GM23338 (cell line): ENCODE measurements at regions not wholly inside any gene's neighbourhood (a gene's known extent, or its start where the extent isn't known, plus 50 kb on each side); places are given as distances from the start of the nearest gene placed in this dataset.

ENCODE experiments used
- ATAC-seq: fragments of 200-7000 bp; cut with Tn5 transposase; 3 replicates; pipeline ENCODE4 v1.9.1; 2020
- DNase-seq: peaks from one replicate; pipeline ENCODE4 v3.0.0-alpha.2; 2015; ENCODE audit warnings: low spot score
- H2AFZ ChIP-seq: fragments of 200-600 bp; sonication (generic); 2 replicates; pipeline ENCODE4 v1.8.0; 2016; ENCODE audit warnings: antibody characterized with exemption, mild to moderate bottlenecking, moderate library complexity
- H3F3A ChIP-seq: fragments of 200-600 bp; sonication (generic); replicated peaks from 2 replicates; pipeline ENCODE4 v1.8.0; 2017; ENCODE audit warnings: antibody characterized with exemption, mixed run types, low read depth
- H3K27ac ChIP-seq: fragments of 200-600 bp; sonication (generic); 2 replicates; pipeline ENCODE4 v1.6.1; 2016; ENCODE audit warnings: low read depth
- H3K27me3 ChIP-seq: fragments of 200-600 bp; sonication (generic); 2 replicates; pipeline ENCODE4 v1.8.0; 2016; ENCODE audit warnings: mild to moderate bottlenecking, mixed run types, moderate library complexity; ENCODE audit not compliant: insufficient read depth
- H3K36me3 ChIP-seq: fragments of 200-600 bp; sonication (generic); 2 replicates; pipeline ENCODE4 v1.8.0; 2016; ENCODE audit warnings: mild to moderate bottlenecking; ENCODE audit not compliant: insufficient read depth
- H3K4me1 ChIP-seq: fragments of 200-600 bp; sonication (generic); 2 replicates; pipeline ENCODE4 v1.8.0; 2016; ENCODE audit warnings: mild to moderate bottlenecking, moderate library complexity; ENCODE audit not compliant: insufficient read depth
- H3K4me2 ChIP-seq: fragments of 200-600 bp; sonication (generic); 2 replicates; pipeline ENCODE4 v1.7.1; 2017; ENCODE audit warnings: mixed run types
- H3K4me3 ChIP-seq: fragments of 200-600 bp; sonication (generic); 2 replicates; pipeline ENCODE4 v1.6.1; 2016; ENCODE audit warnings: mixed run types
- H3K79me2 ChIP-seq: fragments of 200-600 bp; sonication (generic); replicated peaks from 2 replicates; pipeline ENCODE4 v1.8.0; 2017; ENCODE audit warnings: mild to moderate bottlenecking; ENCODE audit not compliant: insufficient read depth
- H3K9me2 ChIP-seq: fragments of 200-600 bp; sonication (generic); 2 replicates; pipeline ENCODE4 v1.8.0; 2017; ENCODE audit not compliant: insufficient read depth
- H4K20me1 ChIP-seq: fragments of 200-600 bp; sonication (generic); replicated peaks from 2 replicates; pipeline ENCODE4 v1.8.0; 2017; ENCODE audit warnings: mild to moderate bottlenecking; ENCODE audit not compliant: insufficient read depth
- H3K27ac Mint-ChIP-seq: 2 replicates; pipeline ENCODE4 v1.8.0; 2020; ENCODE audit warnings: inconsistent platforms, mild to moderate bottlenecking, moderate library complexity, mixed read lengths
- H3K27me3 Mint-ChIP-seq: 3 replicates; pipeline ENCODE4 v1.8.0; 2022; ENCODE audit warnings: low read depth, mild to moderate bottlenecking, moderate library complexity, mixed read lengths, inconsistent platforms; ENCODE audit not compliant: insufficient read depth, poor library complexity
- H3K36me3 Mint-ChIP-seq: 3 replicates; pipeline ENCODE4 v1.8.0; 2021; ENCODE audit warnings: low read depth, mild to moderate bottlenecking, inconsistent platforms, moderate library complexity, mixed read lengths
- H3K4me1 Mint-ChIP-seq: 3 replicates; pipeline ENCODE4 v1.8.0; 2020; ENCODE audit warnings: mild to moderate bottlenecking, inconsistent platforms, mixed read lengths
- H3K4me3 Mint-ChIP-seq: 3 replicates; pipeline ENCODE4 v1.8.0; 2021; ENCODE audit warnings: moderate library complexity, mild to moderate bottlenecking, inconsistent platforms, mixed read lengths
- H3K9me3 Mint-ChIP-seq: 3 replicates; pipeline ENCODE4 v1.8.0; 2020; ENCODE audit warnings: moderate library complexity, mild to moderate bottlenecking, inconsistent platforms, mixed read lengths
- CREB1 ChIP-seq: fragments of 250-450 bp; sonication (Bioruptor Pico); IDR thresholded peaks from 2 replicates; pipeline ENCODE4 v1.5.0; 2020; ENCODE audit warnings: low read depth, mild to moderate bottlenecking, moderate library complexity
- JUNB ChIP-seq: IDR thresholded peaks from one replicate; pipeline ENCODE4 v1.6.1; 2016; ENCODE audit warnings: antibody characterized with exemption; ENCODE audit not compliant: unreplicated experiment
- STAT1 ChIP-seq: IDR thresholded peaks from one replicate; pipeline ENCODE4 v1.6.1; 2016; ENCODE audit warnings: antibody characterized with exemption; ENCODE audit not compliant: unreplicated experiment
- ZNF331 ChIP-seq: fragments of 250-450 bp; sonication (Bioruptor Pico); IDR thresholded peaks from 2 replicates; pipeline ENCODE4 v1.5.0; 2020; ENCODE audit warnings: low read depth, mild to moderate bottlenecking, moderate library complexity
- TF ChIP-seq, protein P1 (sequence below): fragments of 250-450 bp; sonication (Bioruptor Pico); IDR thresholded peaks from 2 replicates; pipeline ENCODE4 v1.5.0; 2020; ENCODE audit warnings: mild to moderate bottlenecking, moderate library complexity
- TF ChIP-seq, protein P2 (sequence below), 2 experiments: fragments of 200-600 bp in 1 of 2; sonication (generic) in 1 of 2; conservative IDR thresholded peaks; 2 replicates each; pipeline versions ENCODE4 v1.5.1 to v1.6.1; 2016 to 2017; ENCODE audit warnings: antibody characterized with exemption in 2 of 2, low read depth in 2 of 2, mild to moderate bottlenecking in 2 of 2, moderate library complexity in 1 of 2
- TF ChIP-seq, protein P3 (sequence below): IDR thresholded peaks from one replicate; pipeline ENCODE4 v1.6.1; 2018; ENCODE audit warnings: antibody characterized with exemption; ENCODE audit not compliant: unreplicated experiment

DNA sequence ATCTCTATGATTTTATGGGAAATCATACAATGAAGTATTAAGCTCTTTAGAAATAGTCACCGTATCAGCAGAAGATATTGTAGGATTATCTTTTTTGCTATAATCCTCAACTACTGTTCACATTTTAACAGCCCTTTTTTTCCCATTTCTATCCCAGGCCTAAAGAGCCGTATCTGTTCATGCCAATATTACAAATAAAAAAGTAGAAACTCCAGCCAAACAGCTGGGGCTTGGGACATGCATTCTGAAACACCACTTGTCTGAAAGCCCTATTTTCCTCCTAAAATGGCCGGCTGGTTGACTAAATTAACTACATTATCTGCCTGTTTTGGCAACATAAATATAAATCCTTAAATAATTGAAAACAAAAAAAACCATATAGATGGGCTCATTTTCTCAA is 477.8 kb downstream of the CDH2 start (continued):
- TF ChIP-seq, protein P1, sequence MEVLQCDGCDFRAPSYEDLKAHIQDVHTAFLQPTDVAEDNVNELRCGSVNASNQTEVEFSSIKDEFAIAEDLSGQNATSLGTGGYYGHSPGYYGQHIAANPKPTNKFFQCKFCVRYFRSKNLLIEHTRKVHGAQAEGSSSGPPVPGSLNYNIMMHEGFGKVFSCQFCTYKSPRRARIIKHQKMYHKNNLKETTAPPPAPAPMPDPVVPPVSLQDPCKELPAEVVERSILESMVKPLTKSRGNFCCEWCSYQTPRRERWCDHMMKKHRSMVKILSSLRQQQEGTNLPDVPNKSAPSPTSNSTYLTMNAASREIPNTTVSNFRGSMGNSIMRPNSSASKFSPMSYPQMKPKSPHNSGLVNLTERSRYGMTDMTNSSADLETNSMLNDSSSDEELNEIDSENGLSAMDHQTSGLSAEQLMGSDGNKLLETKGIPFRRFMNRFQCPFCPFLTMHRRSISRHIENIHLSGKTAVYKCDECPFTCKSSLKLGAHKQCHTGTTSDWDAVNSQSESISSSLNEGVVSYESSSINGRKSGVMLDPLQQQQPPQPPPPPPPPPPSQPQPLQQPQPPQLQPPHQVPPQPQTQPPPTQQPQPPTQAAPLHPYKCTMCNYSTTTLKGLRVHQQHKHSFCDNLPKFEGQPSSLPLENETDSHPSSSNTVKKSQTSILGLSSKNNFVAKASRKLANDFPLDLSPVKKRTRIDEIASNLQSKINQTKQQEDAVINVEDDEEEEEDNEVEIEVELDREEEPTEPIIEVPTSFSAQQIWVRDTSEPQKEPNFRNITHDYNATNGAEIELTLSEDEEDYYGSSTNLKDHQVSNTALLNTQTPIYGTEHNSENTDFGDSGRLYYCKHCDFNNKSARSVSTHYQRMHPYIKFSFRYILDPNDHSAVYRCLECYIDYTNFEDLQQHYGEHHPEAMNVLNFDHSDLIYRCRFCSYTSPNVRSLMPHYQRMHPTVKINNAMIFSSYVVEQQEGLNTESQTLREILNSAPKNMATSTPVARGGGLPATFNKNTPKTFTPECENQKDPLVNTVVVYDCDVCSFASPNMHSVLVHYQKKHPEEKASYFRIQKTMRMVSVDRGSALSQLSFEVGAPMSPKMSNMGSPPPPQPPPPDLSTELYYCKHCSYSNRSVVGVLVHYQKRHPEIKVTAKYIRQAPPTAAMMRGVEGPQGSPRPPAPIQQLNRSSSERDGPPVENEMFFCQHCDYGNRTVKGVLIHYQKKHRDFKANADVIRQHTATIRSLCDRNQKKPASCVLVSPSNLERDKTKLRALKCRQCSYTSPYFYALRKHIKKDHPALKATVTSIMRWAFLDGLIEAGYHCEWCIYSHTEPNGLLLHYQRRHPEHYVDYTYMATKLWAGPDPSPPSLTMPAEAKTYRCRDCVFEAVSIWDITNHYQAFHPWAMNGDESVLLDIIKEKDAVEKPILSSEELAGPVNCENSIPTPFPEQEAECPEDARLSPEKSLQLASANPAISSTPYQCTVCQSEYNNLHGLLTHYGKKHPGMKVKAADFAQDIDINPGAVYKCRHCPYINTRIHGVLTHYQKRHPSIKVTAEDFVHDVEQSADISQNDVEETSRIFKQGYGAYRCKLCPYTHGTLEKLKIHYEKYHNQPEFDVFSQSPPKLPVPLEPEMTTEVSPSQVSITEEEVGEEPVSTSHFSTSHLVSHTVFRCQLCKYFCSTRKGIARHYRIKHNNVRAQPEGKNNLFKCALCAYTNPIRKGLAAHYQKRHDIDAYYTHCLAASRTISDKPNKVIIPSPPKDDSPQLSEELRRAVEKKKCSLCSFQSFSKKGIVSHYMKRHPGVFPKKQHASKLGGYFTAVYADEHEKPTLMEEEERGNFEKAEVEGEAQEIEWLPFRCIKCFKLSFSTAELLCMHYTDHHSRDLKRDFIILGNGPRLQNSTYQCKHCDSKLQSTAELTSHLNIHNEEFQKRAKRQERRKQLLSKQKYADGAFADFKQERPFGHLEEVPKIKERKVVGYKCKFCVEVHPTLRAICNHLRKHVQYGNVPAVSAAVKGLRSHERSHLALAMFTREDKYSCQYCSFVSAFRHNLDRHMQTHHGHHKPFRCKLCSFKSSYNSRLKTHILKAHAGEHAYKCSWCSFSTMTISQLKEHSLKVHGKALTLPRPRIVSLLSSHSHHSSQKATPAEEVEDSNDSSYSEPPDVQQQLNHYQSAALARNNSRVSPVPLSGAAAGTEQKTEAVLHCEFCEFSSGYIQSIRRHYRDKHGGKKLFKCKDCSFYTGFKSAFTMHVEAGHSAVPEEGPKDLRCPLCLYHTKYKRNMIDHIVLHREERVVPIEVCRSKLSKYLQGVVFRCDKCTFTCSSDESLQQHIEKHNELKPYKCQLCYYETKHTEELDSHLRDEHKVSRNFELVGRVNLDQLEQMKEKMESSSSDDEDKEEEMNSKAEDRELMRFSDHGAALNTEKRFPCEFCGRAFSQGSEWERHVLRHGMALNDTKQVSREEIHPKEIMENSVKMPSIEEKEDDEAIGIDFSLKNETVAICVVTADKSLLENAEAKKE (CRISPR knock-in tag): no peak
- no peak for TF ChIP-seq JUNB
- no peak for TF ChIP-seq STAT1
- TF ChIP-seq ZNF331 (CRISPR knock-in tag): no peak

DNA sequence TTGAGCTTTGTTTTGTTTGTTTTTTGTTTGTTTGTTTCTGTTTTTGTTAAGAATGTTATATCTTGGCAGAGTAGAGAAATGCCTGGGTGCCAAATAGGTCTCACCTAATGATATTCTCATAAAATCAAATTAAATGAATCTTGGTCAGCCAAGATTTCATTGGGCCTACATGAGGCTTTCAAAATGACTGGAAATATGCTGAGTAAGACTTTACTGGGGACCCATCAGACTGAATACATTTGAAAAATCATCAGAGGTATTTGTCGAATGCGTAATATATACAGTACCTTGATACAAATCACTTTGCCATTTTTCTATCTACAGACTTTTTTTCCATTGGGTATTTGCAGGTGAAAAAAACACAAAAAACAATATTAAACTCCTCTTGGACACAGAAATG is 480.8 kb downstream of the CDH2 start:
- Histone ChIP-seq H3F3A (no peaks in the 10 kb centered on the region), H3K4me3 (no peak overlapping the region), H3K27me3 (no peaks in the 10 kb centered on the region), H3K9me2 (peaks cover 6% of the 10 kb centered on the region; the same call in 1 of the 2 replicates), H2AFZ (no peak overlapping the region), H3K4me1 (no peaks in the 10 kb centered on the region), H3K79me2 (no peaks in the 10 kb centered on the region), H4K20me1 (no peaks in the 10 kb centered on the region), H3K36me3 (no peaks in the 10 kb centered on the region), H3K4me2 (no peak overlapping the region), H3K27ac (no peak overlapping the region)
- Mint-ChIP-seq H3K9me3 (no peaks in the 10 kb centered on the region; the same call in 1 of the 3 replicates), H3K4me1 (peaks cover 12% of the 10 kb centered on the region), H3K36me3 (peaks cover 6% of the 10 kb centered on the region; the same call in 2 of the 3 replicates), H3K27me3 (peaks cover 3% of the 10 kb centered on the region), H3K4me3 (no peak overlapping the region), H3K27ac (0 out of 2 replicates have a peak overlapping the region, but pooled peaks have one; percentile 76)
- no peak for DNase-seq
- no peak for ATAC-seq
- TF ChIP-seq ZNF331 (CRISPR knock-in tag) (no peak), JUNB (no peak), CREB1 (CRISPR knock-in tag) (no peak)
- TF ChIP-seq, protein P2, sequence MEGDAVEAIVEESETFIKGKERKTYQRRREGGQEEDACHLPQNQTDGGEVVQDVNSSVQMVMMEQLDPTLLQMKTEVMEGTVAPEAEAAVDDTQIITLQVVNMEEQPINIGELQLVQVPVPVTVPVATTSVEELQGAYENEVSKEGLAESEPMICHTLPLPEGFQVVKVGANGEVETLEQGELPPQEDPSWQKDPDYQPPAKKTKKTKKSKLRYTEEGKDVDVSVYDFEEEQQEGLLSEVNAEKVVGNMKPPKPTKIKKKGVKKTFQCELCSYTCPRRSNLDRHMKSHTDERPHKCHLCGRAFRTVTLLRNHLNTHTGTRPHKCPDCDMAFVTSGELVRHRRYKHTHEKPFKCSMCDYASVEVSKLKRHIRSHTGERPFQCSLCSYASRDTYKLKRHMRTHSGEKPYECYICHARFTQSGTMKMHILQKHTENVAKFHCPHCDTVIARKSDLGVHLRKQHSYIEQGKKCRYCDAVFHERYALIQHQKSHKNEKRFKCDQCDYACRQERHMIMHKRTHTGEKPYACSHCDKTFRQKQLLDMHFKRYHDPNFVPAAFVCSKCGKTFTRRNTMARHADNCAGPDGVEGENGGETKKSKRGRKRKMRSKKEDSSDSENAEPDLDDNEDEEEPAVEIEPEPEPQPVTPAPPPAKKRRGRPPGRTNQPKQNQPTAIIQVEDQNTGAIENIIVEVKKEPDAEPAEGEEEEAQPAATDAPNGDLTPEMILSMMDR (conservative IDR thresholded peaks at IDR 0.05; ENCODE audit: low read depth in 2 of 2): no peak
- TF ChIP-seq, protein P3, sequence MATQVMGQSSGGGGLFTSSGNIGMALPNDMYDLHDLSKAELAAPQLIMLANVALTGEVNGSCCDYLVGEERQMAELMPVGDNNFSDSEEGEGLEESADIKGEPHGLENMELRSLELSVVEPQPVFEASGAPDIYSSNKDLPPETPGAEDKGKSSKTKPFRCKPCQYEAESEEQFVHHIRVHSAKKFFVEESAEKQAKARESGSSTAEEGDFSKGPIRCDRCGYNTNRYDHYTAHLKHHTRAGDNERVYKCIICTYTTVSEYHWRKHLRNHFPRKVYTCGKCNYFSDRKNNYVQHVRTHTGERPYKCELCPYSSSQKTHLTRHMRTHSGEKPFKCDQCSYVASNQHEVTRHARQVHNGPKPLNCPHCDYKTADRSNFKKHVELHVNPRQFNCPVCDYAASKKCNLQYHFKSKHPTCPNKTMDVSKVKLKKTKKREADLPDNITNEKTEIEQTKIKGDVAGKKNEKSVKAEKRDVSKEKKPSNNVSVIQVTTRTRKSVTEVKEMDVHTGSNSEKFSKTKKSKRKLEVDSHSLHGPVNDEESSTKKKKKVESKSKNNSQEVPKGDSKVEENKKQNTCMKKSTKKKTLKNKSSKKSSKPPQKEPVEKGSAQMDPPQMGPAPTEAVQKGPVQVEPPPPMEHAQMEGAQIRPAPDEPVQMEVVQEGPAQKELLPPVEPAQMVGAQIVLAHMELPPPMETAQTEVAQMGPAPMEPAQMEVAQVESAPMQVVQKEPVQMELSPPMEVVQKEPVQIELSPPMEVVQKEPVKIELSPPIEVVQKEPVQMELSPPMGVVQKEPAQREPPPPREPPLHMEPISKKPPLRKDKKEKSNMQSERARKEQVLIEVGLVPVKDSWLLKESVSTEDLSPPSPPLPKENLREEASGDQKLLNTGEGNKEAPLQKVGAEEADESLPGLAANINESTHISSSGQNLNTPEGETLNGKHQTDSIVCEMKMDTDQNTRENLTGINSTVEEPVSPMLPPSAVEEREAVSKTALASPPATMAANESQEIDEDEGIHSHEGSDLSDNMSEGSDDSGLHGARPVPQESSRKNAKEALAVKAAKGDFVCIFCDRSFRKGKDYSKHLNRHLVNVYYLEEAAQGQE: no peak
